Fibroblast of peridontal ligament (primary cell): ENCODE measurements at regions not wholly inside any gene's neighbourhood (a gene's known extent, or its start where the extent isn't known, plus 50 kb on each side); places are given as distances from the start of the nearest gene placed in this dataset.
"Not testable (repeated sequence)": the region's sequence is repeated elsewhere in the genome, so short reads cannot be mapped to it uniquely, and the experiment has no call there.

Source experiments
- DNase-seq: peaks from one replicate; pipeline ENCODE4 v3.0.0-alpha.2; 2010; ENCODE audit errors: extremely low read depth

DNA sequence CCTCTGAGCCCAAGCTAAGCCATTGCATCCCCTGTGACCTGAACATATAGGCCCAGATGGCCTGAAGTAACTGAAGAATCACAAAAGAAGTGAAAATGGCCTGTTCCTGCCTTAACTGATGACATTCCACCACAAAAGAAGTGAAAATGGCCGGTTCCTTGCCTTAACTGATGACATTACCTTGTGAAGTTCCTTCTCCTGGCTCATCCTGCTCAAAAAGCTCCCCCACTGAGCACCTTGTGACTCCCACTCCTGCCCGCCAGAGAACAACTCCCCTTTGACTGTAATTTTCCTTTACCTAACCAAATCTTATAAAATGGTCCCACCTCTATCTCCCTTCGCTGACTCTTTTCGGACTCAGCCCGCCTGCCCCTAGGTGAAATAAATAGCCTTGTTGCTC is 399.5 kb upstream of the ZNF804A start:
- not testable (repeated sequence) for DNase-seq

DNA sequence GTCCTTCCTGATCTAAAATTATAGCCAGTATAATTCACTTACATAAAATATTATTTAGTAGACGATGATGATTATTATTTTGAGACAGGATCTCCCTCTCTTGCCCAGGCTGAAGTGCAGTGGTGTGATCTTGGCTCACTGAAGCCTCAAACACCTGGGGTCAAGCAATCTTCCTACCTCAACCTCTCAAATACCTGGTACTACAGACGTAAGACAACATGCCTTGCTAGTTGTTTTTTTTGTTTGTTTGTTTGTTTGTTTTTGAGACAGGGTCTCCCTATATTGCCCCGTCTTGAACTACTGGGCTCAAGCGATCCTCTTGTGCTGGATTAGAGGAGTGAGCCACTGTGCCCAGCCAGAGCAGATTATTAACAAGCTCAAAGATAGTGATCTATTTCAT is 399.1 kb upstream of the ZNF804A start:
- DNase-seq = no peak

DNA sequence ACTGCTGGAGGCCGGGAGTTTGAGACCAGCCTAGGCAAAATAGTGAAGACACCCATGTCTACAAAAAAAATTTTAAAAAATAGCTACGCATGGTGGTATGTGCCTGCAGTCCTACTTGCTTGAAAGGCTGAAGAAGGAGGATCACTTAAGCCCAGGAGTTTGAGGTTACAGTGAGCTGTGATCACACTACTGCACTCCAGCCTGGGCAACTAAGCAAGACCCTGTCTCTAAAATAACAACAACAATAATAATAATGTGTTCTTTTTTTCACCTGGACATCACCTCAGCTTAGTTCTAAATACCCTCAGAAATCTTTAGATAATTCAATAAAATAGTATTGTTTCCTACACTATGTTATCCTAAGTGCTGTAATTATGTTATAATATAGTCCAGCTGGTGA is 397.1 kb upstream of the ZNF804A start:
- no peak for DNase-seq

DNA sequence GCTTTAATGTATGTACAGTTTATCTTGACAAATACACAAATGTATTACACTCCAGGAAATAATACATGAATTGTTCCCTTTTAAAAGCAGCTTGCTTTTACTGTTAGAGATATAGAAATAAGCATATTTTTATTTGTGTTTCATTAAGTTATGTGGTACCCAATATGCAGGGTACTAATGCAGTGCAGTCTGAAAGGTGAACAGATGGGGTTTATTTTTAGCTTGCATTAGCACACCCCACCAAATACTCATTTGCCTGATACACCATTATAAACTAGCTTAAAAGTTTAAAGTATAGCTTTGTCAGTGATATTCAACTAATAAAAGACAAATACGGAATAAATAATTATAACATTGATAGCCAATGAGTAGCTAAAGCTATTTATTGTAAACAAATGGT is 394.7 kb upstream of the ZNF804A start:
- DNase-seq = no peak

DNA sequence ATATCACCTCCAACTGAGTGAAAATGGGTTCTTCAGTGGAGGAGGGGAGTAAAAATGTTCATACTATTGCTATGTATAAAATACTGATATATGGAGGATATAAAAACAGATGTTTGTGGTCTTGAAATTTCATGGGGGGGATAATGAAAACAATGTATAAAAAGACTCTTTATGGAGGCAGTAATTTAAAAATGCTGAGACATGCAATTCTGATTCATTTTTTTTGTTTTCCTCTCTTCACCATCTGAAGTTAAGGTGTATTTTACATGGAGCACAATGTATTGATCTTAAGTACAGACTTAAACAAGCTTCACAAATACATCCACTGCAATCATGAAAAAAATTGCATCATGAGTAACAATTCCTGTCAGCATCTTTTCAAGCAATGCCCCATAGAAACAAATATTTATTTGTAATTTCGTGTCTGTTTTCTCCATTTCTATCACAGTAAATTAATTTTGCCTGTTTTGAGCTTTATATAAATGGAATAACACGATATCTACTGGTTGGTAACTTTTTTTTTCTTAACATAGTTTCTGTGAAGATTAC is 393.2 kb upstream of the ZNF804A start:
- no peak for DNase-seq

DNA sequence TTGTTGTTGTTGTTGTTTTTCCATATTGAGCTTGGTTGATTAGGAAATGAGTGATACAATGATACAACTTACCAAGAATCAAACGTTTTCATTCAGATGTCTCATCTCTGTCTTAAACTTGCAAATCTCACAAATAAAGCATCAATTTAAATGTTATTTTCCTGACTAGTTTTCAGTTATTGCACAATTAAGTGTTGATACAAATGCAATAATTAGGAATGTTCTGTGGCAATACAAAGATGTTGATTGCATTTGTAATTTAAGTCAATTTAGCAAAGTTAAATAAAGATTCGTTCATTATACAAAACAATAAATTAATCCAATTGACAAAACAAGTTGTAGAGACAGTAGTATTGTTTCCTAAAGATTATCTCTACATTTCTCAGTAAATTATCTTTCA is 392.3 kb upstream of the ZNF804A start:
- DNase-seq = no peak

DNA sequence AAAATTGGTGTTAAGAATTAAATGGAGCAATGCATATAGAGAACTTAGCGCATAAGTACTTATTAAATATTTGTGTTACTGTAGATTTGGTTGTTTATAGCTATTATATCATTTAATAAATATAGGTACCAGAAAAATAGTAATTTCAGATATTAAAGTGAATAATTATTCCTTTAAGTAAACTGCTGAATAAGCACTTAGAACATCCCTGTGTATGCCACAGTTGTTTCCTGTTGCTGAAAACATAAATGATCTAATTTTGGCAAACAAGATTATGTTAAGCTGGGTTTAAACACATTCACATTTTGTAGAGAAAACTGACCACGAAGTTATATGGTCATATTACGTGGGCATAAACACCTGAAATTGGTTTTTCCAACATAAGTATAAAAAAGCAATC is 388.0 kb upstream of the ZNF804A start:
- no peak for DNase-seq

DNA sequence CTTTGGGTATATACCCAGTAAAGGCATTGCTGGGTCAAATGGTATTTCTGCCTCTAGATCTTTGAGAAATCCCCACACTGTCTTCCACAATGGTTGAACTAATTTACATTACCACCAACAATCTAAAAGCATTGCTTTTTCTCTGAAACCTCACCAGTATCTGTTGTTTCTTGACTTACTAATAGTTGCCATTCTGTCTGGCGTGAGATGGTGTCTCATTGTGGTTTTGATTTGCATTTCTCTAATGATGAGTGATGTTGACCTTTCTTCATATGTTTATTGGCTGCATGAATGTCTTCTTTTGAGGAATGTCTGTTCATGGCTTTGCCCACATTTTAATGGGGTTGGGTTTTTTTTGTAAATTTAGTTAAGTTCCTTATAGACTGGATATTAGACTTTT is 382.6 kb upstream of the ZNF804A start:
- DNase-seq = no peak

DNA sequence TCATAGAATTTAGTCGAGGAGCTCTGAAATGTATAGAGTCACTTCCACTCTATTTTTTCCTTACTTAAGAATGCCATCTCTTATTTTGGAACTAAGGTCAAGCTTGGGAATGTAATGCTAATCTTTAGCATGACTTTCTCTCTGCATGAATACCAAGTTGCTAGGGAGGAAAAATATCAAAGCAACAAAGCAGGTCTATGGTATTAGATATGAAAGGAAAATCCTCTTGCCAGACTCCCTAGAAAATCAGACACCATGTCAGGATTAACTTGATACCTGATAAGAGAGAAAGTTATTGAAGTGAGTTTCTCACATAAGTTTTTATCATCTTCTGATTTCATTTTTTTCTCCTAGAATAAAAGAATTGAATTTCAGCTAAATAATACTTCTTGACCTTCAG is 341.7 kb upstream of the ZNF804A start:
- DNase-seq = no peak

DNA sequence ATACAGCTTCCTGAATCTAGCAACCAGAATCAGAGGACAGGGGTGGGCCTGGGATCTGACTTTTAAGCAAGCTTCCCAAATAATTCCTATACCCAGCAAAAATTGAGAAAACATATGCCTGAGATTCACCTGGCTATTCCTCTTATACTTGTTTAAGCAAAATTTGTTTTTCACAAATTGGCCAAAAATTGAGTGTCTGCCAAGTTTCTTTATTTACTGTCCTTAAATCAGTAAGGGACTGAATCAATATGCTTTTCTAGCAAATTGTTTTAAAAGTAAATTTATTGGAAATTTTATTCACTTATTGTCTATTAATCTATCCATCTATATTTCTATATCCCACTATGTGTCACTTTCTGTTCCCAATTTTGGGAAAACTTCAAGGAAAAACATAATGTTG is 337.0 kb upstream of the ZNF804A start:
- DNase-seq = no peak

DNA sequence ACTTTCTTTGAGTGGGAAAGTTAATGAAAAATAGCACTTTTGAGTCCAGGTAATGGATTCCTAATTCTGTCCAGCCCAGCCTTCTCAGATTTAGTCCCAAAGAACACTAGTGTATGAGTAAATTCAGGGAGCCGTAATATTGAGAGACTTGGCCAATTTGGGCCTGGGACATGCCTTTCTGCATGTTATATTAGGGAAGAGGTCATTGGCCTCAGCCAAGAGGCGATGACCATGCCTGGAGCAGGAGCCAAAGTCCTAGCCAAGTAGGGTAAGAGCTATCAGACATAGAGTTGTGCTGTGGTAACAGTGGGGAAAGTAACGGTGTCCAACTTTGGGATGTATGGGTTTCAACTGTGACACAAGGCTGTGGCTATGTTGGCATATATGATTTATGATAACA is 336.5 kb upstream of the ZNF804A start:
- DNase-seq = no peak

DNA sequence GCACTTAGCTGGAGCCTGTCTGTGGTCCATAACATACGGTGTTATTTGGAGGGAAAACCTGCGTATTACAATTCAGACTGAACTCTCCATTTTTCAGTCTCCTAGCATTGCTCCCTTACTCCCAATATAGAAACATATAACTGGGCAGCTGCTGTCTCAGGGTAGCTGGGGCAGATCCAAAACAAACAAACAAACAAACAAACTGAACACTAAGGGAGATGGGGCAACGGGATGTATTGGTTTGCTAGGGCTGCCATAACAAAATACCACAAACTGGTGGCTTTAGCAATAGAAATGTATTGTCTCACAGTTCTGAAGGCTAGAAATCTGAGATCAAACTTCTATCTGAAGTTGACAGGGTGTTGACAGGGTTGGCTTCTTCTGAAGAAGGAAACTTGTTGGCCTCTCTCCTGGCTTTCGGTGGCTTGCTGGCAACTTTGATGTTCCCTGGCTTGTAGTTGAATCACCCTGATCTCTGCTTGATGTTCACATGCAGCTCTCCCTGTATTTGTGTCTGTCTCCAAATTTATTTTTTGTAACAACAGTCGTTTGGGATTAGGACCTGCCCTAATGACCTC is 329.3 kb upstream of the ZNF804A start:
- DNase-seq = no peak

DNA sequence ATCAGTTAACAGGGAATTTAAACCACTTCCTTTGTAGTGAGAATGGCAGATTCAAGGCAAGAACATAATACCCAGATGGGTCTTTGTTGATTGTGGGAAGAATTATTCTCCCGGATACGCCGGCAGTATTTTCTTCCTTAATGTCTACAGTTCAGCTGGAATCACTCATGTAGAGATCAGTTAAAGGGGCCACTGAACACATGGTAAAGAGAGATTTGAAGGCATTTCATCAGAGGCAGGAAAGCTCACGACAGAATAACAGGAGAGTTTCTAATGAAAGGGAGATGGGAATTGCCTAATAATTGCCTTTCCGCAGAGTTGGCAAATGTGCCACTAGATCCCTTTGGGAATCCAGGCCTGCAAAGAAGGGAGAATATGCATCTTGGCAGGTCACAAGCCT is 327.7 kb upstream of the ZNF804A start:
- no peak for DNase-seq

DNA sequence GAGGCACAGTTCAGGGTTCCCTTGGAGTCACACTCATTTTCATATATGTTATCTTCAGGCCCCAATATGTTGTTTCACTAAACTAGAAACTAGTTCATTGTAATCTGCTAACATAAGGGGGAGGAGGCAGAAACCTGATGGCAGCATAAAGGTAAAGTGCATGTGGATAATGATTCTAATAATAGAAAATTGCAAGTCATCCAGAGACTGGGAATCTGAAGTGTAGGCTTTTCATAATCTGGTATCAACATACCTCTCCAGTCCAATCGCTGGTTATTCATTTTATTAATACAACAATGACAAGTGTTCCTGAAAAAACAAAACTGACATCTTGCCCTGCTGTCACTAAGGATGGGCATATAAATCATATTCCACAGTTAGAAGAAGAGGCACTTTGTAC is 326.3 kb upstream of the ZNF804A start:
- no peak for DNase-seq

DNA sequence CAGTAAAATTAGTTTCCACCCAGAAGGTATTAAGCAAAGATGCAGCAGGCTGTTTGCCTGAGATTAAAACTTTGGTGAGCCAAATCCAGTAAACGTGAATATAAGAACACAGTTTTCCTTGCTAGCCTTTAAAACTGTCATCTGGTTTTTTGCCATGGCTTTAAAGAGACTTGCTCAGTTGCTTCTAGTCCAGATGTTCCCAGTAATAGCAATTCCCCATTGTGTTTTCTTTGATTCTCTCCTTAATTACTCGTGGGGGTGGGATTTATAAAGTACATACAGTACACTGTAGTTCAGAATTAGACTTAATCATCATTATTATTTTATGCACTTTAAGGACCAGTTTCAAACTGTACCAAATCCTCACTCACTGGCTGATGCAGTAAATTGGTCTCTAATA is 303.5 kb upstream of the ZNF804A start:
- DNase-seq = no peak

DNA sequence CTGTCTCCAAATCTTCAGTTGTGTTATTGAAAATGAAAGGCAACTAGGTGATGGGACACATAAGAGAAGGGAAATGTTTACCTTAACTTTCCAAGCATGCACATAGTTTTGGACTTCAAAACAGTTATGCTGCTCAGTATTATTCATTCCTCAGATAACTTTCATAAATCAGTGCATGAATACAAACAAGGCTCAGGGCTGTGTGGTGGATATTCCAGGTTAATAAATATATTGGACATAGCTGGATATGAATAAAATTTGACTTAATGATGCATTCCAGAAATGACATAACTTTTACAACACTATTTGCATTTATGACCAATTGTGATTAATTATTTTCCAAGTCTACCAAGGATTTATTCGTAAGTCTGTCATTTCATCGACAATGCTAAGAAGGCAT is 301.2 kb upstream of the ZNF804A start:
- no peak for DNase-seq

DNA sequence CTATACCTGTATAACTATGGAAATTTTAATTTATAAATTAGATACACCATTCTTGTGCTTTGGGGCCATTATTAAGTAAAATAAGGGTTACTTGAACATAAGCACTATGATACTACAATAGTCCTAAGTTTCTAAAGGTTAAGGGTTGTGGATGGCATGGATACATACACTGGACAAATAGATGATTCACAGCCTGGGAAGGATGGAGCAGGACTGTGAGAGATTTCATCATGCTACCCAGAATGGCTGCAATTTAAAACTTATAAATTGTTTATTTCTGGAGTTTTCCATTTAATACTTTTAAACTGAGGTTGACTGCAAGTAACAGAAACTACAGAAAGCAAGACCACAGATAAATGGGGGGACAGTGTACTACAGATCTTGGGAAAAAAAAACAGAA is 295.8 kb upstream of the ZNF804A start:
- DNase-seq = peak; percentile 49

DNA sequence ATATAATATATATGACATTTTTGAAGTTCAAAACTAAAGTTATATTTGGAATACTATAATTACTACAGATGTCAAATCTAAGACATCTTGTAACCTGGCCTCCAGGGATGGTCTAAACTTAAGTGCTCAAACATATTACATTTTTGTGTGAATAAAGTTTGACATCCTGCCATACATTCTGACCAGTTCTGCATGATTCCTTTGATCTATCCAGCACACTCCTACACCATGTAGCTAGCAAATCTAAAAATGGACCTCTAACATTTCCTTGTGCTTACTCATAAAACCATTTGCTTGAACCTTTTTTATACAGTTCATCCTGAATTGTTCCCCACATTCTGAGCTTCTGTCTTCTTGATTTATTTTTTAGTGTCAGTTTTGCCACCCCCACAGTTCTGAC is 294.3 kb upstream of the ZNF804A start:
- DNase-seq = peak; percentile 18

DNA sequence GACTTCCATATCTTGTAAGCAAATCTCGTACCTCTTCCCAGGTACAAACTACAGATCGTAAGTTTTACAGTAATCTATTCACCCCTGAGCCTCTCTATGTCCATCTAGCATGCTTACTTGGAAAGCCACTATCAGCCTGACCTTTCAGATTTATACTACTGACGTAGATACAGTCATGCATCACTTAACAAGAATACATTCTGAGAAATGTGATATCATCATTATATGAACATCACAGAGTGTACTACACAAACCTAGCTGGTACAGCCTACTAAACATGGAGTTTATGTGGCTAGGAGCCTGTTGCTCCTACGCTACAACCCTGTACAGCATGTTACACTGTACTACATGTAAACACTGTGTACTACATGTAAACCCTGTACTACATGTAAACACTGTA is 293.2 kb upstream of the ZNF804A start:
- DNase-seq = peak; percentile 6

DNA sequence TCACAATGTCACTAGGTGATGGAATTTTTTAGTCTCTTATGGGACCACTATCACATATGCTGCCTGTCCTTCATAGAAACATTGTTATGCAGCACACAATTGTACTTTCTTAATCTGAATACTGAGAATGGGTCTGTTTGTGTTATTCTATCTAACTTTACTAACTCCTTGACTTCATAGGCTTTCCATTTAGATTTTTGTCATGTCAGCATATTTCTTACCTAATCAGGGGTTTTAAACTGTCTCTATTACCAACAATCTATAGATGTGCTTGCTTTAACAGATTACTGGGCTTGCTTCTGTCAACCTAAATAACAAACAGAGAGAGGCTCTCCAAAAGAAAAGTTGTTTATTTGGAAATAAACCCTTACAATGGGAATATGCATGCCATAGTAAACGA is 289.6 kb upstream of the ZNF804A start:
- DNase-seq = no peak

DNA sequence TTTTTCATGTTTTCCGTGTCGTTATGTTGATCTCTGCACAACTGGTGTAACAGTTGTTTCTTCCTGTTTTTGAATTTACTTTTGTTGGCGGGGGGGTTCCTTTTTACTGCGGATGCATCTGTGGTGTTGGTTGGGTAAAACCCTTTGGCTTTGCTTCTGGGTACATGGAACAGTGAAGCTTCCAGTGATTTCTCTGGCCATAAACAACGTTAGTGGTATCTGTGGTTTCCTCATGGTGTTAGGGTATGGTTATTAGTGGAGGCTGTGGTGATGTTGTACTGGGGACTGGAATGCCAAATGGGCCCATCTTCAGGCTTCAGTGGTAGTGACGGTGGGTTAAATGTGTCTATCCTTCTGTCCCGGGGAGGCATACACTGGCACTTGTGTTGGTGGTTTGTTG is 285.4 kb upstream of the ZNF804A start:
- DNase-seq = no peak

DNA sequence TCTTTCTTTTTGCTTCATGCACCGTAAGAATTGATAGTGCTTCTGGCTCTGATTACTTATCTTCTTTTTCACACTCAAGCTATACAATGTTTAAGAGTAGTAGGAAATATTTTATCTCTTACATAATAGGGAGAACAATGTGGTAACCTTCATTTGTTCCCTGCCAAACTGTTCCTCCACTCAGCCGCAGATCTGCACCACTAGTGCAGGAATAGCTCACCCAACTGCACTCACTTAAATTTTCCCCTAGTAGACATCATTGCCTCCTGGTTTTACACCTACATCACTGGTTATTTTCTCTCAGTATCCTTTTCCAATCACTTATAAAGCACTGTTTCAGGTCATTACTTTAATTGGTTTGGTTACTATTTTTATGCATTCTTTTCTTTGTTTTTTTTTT is 283.5 kb upstream of the ZNF804A start:
- no peak for DNase-seq

DNA sequence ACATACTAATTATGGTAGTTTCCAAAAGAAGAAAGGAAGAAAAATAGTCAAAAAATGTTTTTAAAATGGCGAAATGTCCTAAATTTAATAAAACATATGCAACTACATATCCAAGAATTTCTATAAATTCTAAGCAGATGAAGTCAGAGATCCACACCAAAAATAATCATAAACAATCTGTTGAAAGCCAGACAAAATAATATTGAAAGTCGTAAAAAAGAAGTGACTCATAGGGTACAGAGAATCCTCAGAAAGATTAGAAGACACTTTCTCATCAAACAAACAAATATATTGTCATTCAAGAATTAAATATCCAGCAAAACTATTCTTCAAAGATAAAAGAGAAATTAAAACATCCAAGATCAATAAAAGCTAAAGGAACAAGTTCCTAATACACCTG is 281.4 kb upstream of the ZNF804A start:
- DNase-seq = no peak

DNA sequence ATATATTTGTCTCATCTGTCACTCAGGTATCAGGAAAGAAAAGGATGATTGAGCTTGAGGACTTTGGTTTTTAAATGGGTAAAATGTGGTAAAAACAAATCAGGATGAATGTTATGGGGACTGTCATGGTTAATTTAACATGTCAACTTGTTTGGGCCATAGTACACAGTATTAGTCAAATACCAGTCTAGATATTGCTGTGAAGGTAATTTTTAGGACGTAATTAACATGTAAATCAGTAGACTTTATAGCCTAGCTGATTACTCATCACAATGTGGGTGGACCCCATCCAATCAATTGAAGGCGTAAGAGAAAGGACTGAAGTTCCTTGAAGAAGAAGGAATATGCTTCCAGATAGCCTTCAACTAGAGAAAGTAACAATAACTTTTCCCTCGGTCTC is 275.7 kb upstream of the ZNF804A start:
- DNase-seq = no peak

DNA sequence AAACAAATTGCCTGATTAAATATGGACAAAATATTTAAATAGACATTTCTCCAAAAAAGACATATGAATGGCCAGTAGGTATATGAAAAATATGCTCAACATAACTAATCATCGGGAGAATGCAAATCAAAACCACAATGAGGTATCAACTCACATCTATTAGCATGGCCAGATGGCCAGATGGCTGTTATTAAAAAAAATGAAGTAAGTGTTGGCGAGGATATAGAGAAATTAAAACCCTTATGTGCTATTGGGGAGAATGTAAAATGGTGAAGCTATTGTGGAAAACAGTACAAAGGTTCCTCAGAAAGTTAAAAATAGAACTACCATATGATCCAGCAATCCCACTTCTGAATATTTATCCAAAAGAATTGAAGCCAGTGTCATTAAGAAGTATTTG is 272.3 kb upstream of the ZNF804A start:
- no peak for DNase-seq
